ENCODE measurements at regions not wholly inside any gene's neighbourhood (a gene's known extent, or its start where the extent isn't known, plus 50 kb on each side); places are given as distances from the start of the nearest gene placed in this dataset.

GRCh38 chr18:77617694-77618093 is 368.0 kb downstream of the GALR1 start:
- no peak for TF ChIP-seq CTCF (IDR thresholded peaks at IDR 0.05; ENCODE audit: low read depth, low read length)
- no peak for TF ChIP-seq EZH2phosphoT487 (IDR thresholded peaks at IDR 0.05; ENCODE audit: low read depth)
